ENCODE measurements at regions not wholly inside any gene's neighbourhood (a gene's known extent, or its start where the extent isn't known, plus 50 kb on each side); places are given as distances from the start of the nearest gene placed in this dataset.
"Not testable (repeated sequence)": the region's sequence is repeated elsewhere in the genome, so short reads cannot be mapped to it uniquely, and the experiment has no call there.

GRCh38 chr4:101730291-101731117 lies 60.0 kb upstream of the BANK1 start:
- no peak for DNase-seq

- no peak for DNase-seq
Observed at GRCh38 chr4:101727238-101727637, 63.3 kb upstream of the BANK1 start.

- DNase-seq, result no peak
Observed at GRCh38 chr4:101724093-101724492, 66.4 kb upstream of the BANK1 start.

GRCh38 chr4:101718810-101719209 lies 71.7 kb upstream of the BANK1 start:
- no peak for DNase-seq

GRCh38 chr4:101711590-101712260 lies 78.8 kb upstream of the BANK1 start:
- DNase-seq, result no peak

- no peak for DNase-seq
Observed at GRCh38 chr4:101710806-101711205, 79.7 kb upstream of the BANK1 start.

GRCh38 chr4:101708293-101709039 lies 82.1 kb upstream of the BANK1 start:
- no peak for DNase-seq

GRCh38 chr4:101707596-101707995 lies 82.9 kb upstream of the BANK1 start:
- DNase-seq, result no peak

- no peak for DNase-seq
Observed at GRCh38 chr4:101706535-101707057, 83.9 kb upstream of the BANK1 start.

- no peak for DNase-seq
Observed at GRCh38 chr4:101701551-101701950, 89.0 kb upstream of the BANK1 start.

- no peak for DNase-seq
Observed at GRCh38 chr4:101699441-101700124, 90.9 kb upstream of the BANK1 start.

GRCh38 chr4:101697266-101697665 lies 93.3 kb upstream of the BANK1 start:
- DNase-seq, result no peak

GRCh38 chr4:101696276-101697010 lies 94.1 kb upstream of the BANK1 start:
- DNase-seq, result no peak

GRCh38 chr4:101695176-101695575 lies 95.4 kb upstream of the BANK1 start:
- no peak for DNase-seq

GRCh38 chr4:101694403-101694802 lies 96.1 kb upstream of the BANK1 start:
- not testable (repeated sequence) for DNase-seq

GRCh38 chr4:101693842-101694398 lies 96.6 kb upstream of the BANK1 start:
- no peak for DNase-seq

GRCh38 chr4:101689220-101689619 lies 101.3 kb upstream of the BANK1 start:
- DNase-seq, result no peak

GRCh38 chr4:101685126-101685525 lies 105.4 kb upstream of the BANK1 start:
- no peak for DNase-seq

- DNase-seq, result no peak
Observed at GRCh38 chr4:101682946-101683345, 107.6 kb upstream of the BANK1 start.

GRCh38 chr4:101678180-101678579 lies 112.3 kb upstream of the BANK1 start:
- DNase-seq, result no peak

- DNase-seq, result no peak
Observed at GRCh38 chr4:101670897-101671296, 119.6 kb upstream of the BANK1 start.

- DNase-seq, result no peak
Observed at GRCh38 chr4:101670370-101670769, 120.2 kb upstream of the BANK1 start.
